ENCODE measurements at regions not wholly inside any gene's neighbourhood (a gene's known extent, or its start where the extent isn't known, plus 50 kb on each side); places are given as distances from the start of the nearest gene placed in this dataset.

GRCh38 chr4:11014199-11014598 is 329.6 kb upstream of the CLNK start:
- no peak for DNase-seq (ENCODE audit: extremely low spot score, unreplicated experiment)
- no peak overlapping the region for H3K4me3 Mint-ChIP-seq (ENCODE audit: unreplicated experiment)
- no peak overlapping the region for H3K27ac Mint-ChIP-seq (ENCODE audit: unreplicated experiment)
- no peaks in the 10 kb centered on the region for H3K36me3 Mint-ChIP-seq (ENCODE audit: unreplicated experiment)
- no peak for TF ChIP-seq CTCF (IDR thresholded peaks at IDR 0.05)
- H3K27me3 Mint-ChIP-seq (ENCODE audit: unreplicated experiment), result no peaks in the 10 kb centered on the region
- H3K4me1 Mint-ChIP-seq (ENCODE audit: unreplicated experiment), result no peaks in the 10 kb centered on the region
- H3K9me3 Mint-ChIP-seq (ENCODE audit: unreplicated experiment), result no peaks in the 10 kb centered on the region

GRCh38 chr4:11013094-11013664 is 328.6 kb upstream of the CLNK start:
- TF ChIP-seq CTCF (IDR thresholded peaks at IDR 0.05), result no peak
- no peak for DNase-seq (ENCODE audit: extremely low spot score, unreplicated experiment)
- no peaks in the 10 kb centered on the region for H3K4me1 Mint-ChIP-seq (ENCODE audit: unreplicated experiment)
- H3K9me3 Mint-ChIP-seq (ENCODE audit: unreplicated experiment), result peaks cover 3% of the 10 kb centered on the region
- H3K27ac Mint-ChIP-seq (ENCODE audit: unreplicated experiment), result no peak overlapping the region
- no peaks in the 10 kb centered on the region for H3K36me3 Mint-ChIP-seq (ENCODE audit: unreplicated experiment)
- H3K27me3 Mint-ChIP-seq (ENCODE audit: unreplicated experiment), result no peaks in the 10 kb centered on the region
- H3K4me3 Mint-ChIP-seq (ENCODE audit: unreplicated experiment), result no peak overlapping the region

GRCh38 chr4:11011249-11011648 is 326.7 kb upstream of the CLNK start:
- Mint-ChIP-seq H3K4me1 (ENCODE audit: unreplicated experiment) (no peaks in the 10 kb centered on the region), H3K36me3 (ENCODE audit: unreplicated experiment) (no peaks in the 10 kb centered on the region), H3K27me3 (ENCODE audit: unreplicated experiment) (no peaks in the 10 kb centered on the region), H3K27ac (ENCODE audit: unreplicated experiment) (no peak overlapping the region), H3K9me3 (ENCODE audit: unreplicated experiment) (peaks cover 3% of the 10 kb centered on the region), H3K4me3 (ENCODE audit: unreplicated experiment) (no peak overlapping the region)
- no peak for TF ChIP-seq CTCF (IDR thresholded peaks at IDR 0.05)
- no peak for DNase-seq (ENCODE audit: extremely low spot score, unreplicated experiment)

- peaks cover 3% of the 10 kb centered on the region for H3K9me3 Mint-ChIP-seq (ENCODE audit: unreplicated experiment)
- no peak for TF ChIP-seq CTCF (IDR thresholded peaks at IDR 0.05)
- H3K4me1 Mint-ChIP-seq (ENCODE audit: unreplicated experiment), result no peaks in the 10 kb centered on the region
- no peak for DNase-seq (ENCODE audit: extremely low spot score, unreplicated experiment)
- H3K27ac Mint-ChIP-seq (ENCODE audit: unreplicated experiment), result no peak overlapping the region
- H3K27me3 Mint-ChIP-seq (ENCODE audit: unreplicated experiment), result no peaks in the 10 kb centered on the region
- H3K4me3 Mint-ChIP-seq (ENCODE audit: unreplicated experiment), result no peak overlapping the region
- no peaks in the 10 kb centered on the region for H3K36me3 Mint-ChIP-seq (ENCODE audit: unreplicated experiment)
Measured at GRCh38 chr4:11010624-11011023, 326.1 kb upstream of the CLNK start.

GRCh38 chr4:11009281-11009680 is 324.7 kb upstream of the CLNK start:
- no peak overlapping the region for H3K4me3 Mint-ChIP-seq (ENCODE audit: unreplicated experiment)
- no peaks in the 10 kb centered on the region for H3K27me3 Mint-ChIP-seq (ENCODE audit: unreplicated experiment)
- no peak overlapping the region for H3K27ac Mint-ChIP-seq (ENCODE audit: unreplicated experiment)
- H3K36me3 Mint-ChIP-seq (ENCODE audit: unreplicated experiment), result no peaks in the 10 kb centered on the region
- DNase-seq (ENCODE audit: extremely low spot score, unreplicated experiment), result no peak
- no peaks in the 10 kb centered on the region for H3K4me1 Mint-ChIP-seq (ENCODE audit: unreplicated experiment)
- peaks cover 3% of the 10 kb centered on the region for H3K9me3 Mint-ChIP-seq (ENCODE audit: unreplicated experiment)
- no peak for TF ChIP-seq CTCF (IDR thresholded peaks at IDR 0.05)
